Osteocyte (in vitro differentiated cells): ENCODE measurements at regions not wholly inside any gene's neighbourhood (a gene's known extent, or its start where the extent isn't known, plus 50 kb on each side); places are given as distances from the start of the nearest gene placed in this dataset.

Experiments
- DNase-seq: peaks from one replicate; pipeline ENCODE4 v3.0.0; 2021; ENCODE audit warnings: mixed read lengths; ENCODE audit not compliant: unreplicated experiment; ENCODE audit errors: extremely low spot score
- H3K27ac Mint-ChIP-seq: one replicate; pipeline ENCODE4 v1.8.0; 2021; ENCODE audit warnings: mild to moderate bottlenecking, mixed read lengths; ENCODE audit not compliant: unreplicated experiment
- H3K27me3 Mint-ChIP-seq: one replicate; pipeline ENCODE4 v1.8.0; 2021; ENCODE audit warnings: mixed read lengths; ENCODE audit not compliant: unreplicated experiment
- H3K36me3 Mint-ChIP-seq: one replicate; pipeline ENCODE4 v1.8.0; 2021; ENCODE audit warnings: mixed read lengths; ENCODE audit not compliant: unreplicated experiment
- H3K4me1 Mint-ChIP-seq: one replicate; pipeline ENCODE4 v1.8.0; 2021; ENCODE audit warnings: mixed read lengths; ENCODE audit not compliant: unreplicated experiment
- H3K4me3 Mint-ChIP-seq: one replicate; pipeline ENCODE4 v1.8.0; 2021; ENCODE audit warnings: mild to moderate bottlenecking, moderate library complexity, mixed read lengths; ENCODE audit not compliant: unreplicated experiment
- H3K9me3 Mint-ChIP-seq: one replicate; pipeline ENCODE4 v1.8.0; 2021; ENCODE audit warnings: mixed read lengths; ENCODE audit not compliant: unreplicated experiment
- CTCF ChIP-seq: fragments of 200-600 bp; sonication (generic); IDR thresholded peaks from 2 replicates; pipeline ENCODE4 v1.5.0; 2021; ENCODE audit warnings: antibody characterized with exemption, mild to moderate bottlenecking, moderate library complexity

- H3K4me3 Mint-ChIP-seq = no peak overlapping the region
- DNase-seq = no peak
- no peak overlapping the region for H3K27ac Mint-ChIP-seq
- H3K4me1 Mint-ChIP-seq = no peaks in the 10 kb centered on the region
- TF ChIP-seq CTCF = no peak
- H3K9me3 Mint-ChIP-seq = no peaks in the 10 kb centered on the region
- H3K36me3 Mint-ChIP-seq = no peaks in the 10 kb centered on the region
- no peaks in the 10 kb centered on the region for H3K27me3 Mint-ChIP-seq
Measured at GRCh38 chr4:142927721-142928120, 81.6 kb upstream of the INPP4B start.

- H3K4me1 Mint-ChIP-seq = no peaks in the 10 kb centered on the region
- TF ChIP-seq CTCF = no peak
- no peak for DNase-seq
- H3K27me3 Mint-ChIP-seq = no peaks in the 10 kb centered on the region
- no peak overlapping the region for H3K27ac Mint-ChIP-seq
- no peak overlapping the region for H3K4me3 Mint-ChIP-seq
- no peaks in the 10 kb centered on the region for H3K9me3 Mint-ChIP-seq
- H3K36me3 Mint-ChIP-seq = no peaks in the 10 kb centered on the region
Measured at GRCh38 chr4:142929526-142929925, 83.4 kb upstream of the INPP4B start.

DNA sequence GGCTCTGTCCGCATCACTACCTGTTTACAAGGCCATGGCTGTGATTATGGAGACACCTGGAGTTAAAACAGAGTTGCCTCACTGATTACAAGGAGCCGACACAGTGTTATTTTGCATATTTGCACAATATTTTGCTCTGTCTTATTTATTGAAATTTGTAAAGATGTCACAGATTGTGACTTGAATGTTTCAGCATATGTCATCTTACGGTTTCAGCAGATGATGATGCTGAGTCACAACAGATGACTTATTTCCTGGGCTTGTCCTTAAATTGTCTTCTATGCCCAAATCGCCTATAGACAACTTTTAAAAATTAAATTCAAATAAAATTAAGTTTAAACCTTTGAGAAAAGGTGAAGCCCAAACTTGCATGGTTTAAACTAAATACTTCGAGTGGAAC lies 87.1 kb upstream of the INPP4B start:
- Mint-ChIP-seq H3K9me3 (no peaks in the 10 kb centered on the region), H3K4me3 (no peak overlapping the region), H3K36me3 (no peaks in the 10 kb centered on the region), H3K4me1 (no peaks in the 10 kb centered on the region), H3K27me3 (no peaks in the 10 kb centered on the region), H3K27ac (no peak overlapping the region)
- DNase-seq = no peak
- no peak for TF ChIP-seq CTCF

GRCh38 chr4:142940425-142941330 lies 94.6 kb upstream of the INPP4B start:
- no peaks in the 10 kb centered on the region for H3K9me3 Mint-ChIP-seq
- H3K27ac Mint-ChIP-seq = no peak overlapping the region
- H3K4me3 Mint-ChIP-seq = no peak overlapping the region
- no peak for TF ChIP-seq CTCF
- no peak for DNase-seq
- no peaks in the 10 kb centered on the region for H3K4me1 Mint-ChIP-seq
- no peaks in the 10 kb centered on the region for H3K36me3 Mint-ChIP-seq
- H3K27me3 Mint-ChIP-seq = no peaks in the 10 kb centered on the region

DNA sequence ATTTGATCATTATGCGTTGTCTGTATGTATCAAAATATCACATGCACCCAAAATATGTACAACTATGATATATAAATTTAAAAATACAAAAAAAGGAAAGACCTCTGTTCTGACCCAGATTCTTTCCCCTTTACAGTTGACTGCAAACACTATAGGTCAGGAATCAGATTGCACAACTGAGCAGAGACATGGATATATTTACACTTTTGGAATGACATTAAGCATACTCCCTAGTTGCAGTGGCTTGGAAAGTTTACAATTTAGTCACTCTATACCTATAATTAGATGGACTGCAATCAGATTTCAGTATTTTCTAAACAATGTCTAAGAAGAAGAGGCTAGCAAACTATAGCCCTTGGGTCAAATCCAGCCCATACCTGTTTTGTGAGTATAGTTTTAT lies 98.5 kb upstream of the INPP4B start:
- DNase-seq = no peak
- Mint-ChIP-seq H3K4me1 (no peaks in the 10 kb centered on the region), H3K27me3 (no peaks in the 10 kb centered on the region), H3K27ac (no peak overlapping the region), H3K36me3 (no peaks in the 10 kb centered on the region), H3K9me3 (peaks cover 11% of the 10 kb centered on the region), H3K4me3 (no peak overlapping the region)
- TF ChIP-seq CTCF = no peak
